K562 (cell line): ENCODE measurements at regions not wholly inside any gene's neighbourhood (a gene's known extent, or its start where the extent isn't known, plus 50 kb on each side); places are given as distances from the start of the nearest gene placed in this dataset.
A peak's percentile ranks its signal among the peaks of the same experiment; 100 is the strongest.

ENCODE experiments used
- ATF1 ChIP-seq, 2 experiments: fragments of 450-650 bp in 1 of 2; IDR thresholded peaks; 2 replicates each; pipeline ENCODE4 v1.6.1; 2016; ENCODE audit warnings: missing compliant biosample characterization in 1 of 2, missing genetic modification characterization in 1 of 2
- ATF3 ChIP-seq, 2 experiments: fragments of 450-650 bp in 1 of 2; sonication (generic) in 1 of 2; formaldehyde crosslinking in 1 of 2; IDR thresholded peaks in 1 of 2; conservative IDR thresholded peaks in 1 of 2; 2 replicates each; pipeline versions ENCODE4 v1.6.1 to v1.8.1; 2016 to 2023; ENCODE audit warnings: mild to moderate bottlenecking in 2 of 2, moderate library complexity in 2 of 2, inconsistent platforms in 1 of 2, missing genetic modification reagents in 1 of 2
- BCL6 ChIP-seq: fragments of 250-450 bp; sonication (Bioruptor Pico); IDR thresholded peaks from 2 replicates; pipeline ENCODE4 v1.4.0; 2020
- E2F8 ChIP-seq: fragments of 450-650 bp; IDR thresholded peaks from 2 replicates; pipeline ENCODE4 v1.7.1; 2018; ENCODE audit warnings: mild to moderate bottlenecking, low read depth; ENCODE audit not compliant: partially characterized antibody
- EGR1 ChIP-seq: fragments of 450-650 bp; conservative IDR thresholded peaks from 2 replicates; pipeline ENCODE4 v1.6.1; 2017; ENCODE audit warnings: mild to moderate bottlenecking
- IFI16 ChIP-seq: fragments of 250-450 bp; sonication (Bioruptor Pico); IDR thresholded peaks from 2 replicates; pipeline ENCODE4 v2.1.2; 2022; ENCODE audit warnings: mild to moderate bottlenecking, inconsistent platforms
- MAZ ChIP-seq, 2 experiments: fragments of 450-650 bp in 1 of 2; sonication (generic) in 1 of 2; formaldehyde crosslinking; IDR thresholded peaks in 1 of 2; conservative IDR thresholded peaks in 1 of 2; 2 replicates each; pipeline versions ENCODE4 v1.4.0 to v1.5.0; 2020; ENCODE audit warnings: mild to moderate bottlenecking in 1 of 2, missing genetic modification reagents in 1 of 2
- MTA2 ChIP-seq: fragments of 450-650 bp; IDR thresholded peaks from 2 replicates; pipeline ENCODE4 v1.6.1; 2016; ENCODE audit warnings: low read depth
- PURB ChIP-seq: sonication (generic); formaldehyde crosslinking; IDR thresholded peaks from 2 replicates; pipeline ENCODE4 v1.9.0; 2021; ENCODE audit warnings: low read depth, mild to moderate bottlenecking, missing genetic modification reagents
- SNIP1 ChIP-seq: fragments of 450-650 bp; IDR thresholded peaks from 2 replicates; pipeline ENCODE4 v1.7.1; 2017; ENCODE audit warnings: low read depth, mild to moderate bottlenecking
- VEZF1 ChIP-seq: fragments of 200-800 bp; sonication (Bioruptor generic); IDR thresholded peaks from 2 replicates; pipeline ENCODE4 v1.6.1; 2017; ENCODE audit warnings: missing genetic modification characterization, missing compliant biosample characterization
- ZNF699 ChIP-seq: fragments of 250-450 bp; sonication (Bioruptor Pico); IDR thresholded peaks from 2 replicates; pipeline ENCODE4 v1.8.0; 2021; ENCODE audit warnings: mild to moderate bottlenecking, moderate library complexity; ENCODE audit not compliant: insufficient replicate concordance
- ZNF785 ChIP-seq: fragments of 250-450 bp; sonication (Bioruptor Pico); IDR thresholded peaks from 2 replicates; pipeline ENCODE4 v1.4.0; 2020; ENCODE audit warnings: mild to moderate bottlenecking
- TF ChIP-seq, protein P1 (sequence below): sonication (generic); formaldehyde crosslinking; IDR thresholded peaks from 2 replicates; pipeline ENCODE4 v1.8.1; 2023; ENCODE audit warnings: mild to moderate bottlenecking, missing genetic modification reagents
- TF ChIP-seq, protein P2 (sequence below): sonication (generic); formaldehyde crosslinking; IDR thresholded peaks from 2 replicates; pipeline ENCODE4 v1.8.0; 2023; ENCODE audit warnings: mild to moderate bottlenecking, missing genetic modification reagents

- TF ChIP-seq, protein P1, sequence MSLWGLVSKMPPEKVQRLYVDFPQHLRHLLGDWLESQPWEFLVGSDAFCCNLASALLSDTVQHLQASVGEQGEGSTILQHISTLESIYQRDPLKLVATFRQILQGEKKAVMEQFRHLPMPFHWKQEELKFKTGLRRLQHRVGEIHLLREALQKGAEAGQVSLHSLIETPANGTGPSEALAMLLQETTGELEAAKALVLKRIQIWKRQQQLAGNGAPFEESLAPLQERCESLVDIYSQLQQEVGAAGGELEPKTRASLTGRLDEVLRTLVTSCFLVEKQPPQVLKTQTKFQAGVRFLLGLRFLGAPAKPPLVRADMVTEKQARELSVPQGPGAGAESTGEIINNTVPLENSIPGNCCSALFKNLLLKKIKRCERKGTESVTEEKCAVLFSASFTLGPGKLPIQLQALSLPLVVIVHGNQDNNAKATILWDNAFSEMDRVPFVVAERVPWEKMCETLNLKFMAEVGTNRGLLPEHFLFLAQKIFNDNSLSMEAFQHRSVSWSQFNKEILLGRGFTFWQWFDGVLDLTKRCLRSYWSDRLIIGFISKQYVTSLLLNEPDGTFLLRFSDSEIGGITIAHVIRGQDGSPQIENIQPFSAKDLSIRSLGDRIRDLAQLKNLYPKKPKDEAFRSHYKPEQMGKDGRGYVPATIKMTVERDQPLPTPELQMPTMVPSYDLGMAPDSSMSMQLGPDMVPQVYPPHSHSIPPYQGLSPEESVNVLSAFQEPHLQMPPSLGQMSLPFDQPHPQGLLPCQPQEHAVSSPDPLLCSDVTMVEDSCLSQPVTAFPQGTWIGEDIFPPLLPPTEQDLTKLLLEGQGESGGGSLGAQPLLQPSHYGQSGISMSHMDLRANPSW (CRISPR knock-in tag), result no peak
- TF ChIP-seq EGR1 (peak; percentile 20; the same call in 1 of the 2 replicates), ZNF699 (CRISPR knock-in tag) (no peak), E2F8 (no peak), VEZF1 (CRISPR knock-in tag) (peak; percentile 55), MTA2 (no peak), PURB (CRISPR knock-in tag) (no peak), MAZ (CRISPR knock-in tag; conservative IDR thresholded peaks at IDR 0.05 in 1 of 2, IDR thresholded peaks at IDR 0.05 in 1 of 2) (no peak), BCL6 (CRISPR knock-in tag) (no peak), ATF3 (IDR thresholded peaks at IDR 0.05) (0 out of 2 replicates have a peak, but pooled peaks have one; percentile 21), ATF3 (CRISPR knock-in tag; conservative IDR thresholded peaks at IDR 0.05) (no peak), IFI16 (no peak), ATF1 (CRISPR knock-in tag; IDR thresholded peaks at IDR 0.05) (no peak), ATF1 (tag; IDR thresholded peaks at IDR 0.05) (peak; percentile 39; the same call in 1 of the 2 replicates), ZNF785 (CRISPR knock-in tag) (no peak), SNIP1 (no peak)
- TF ChIP-seq, protein P2, sequence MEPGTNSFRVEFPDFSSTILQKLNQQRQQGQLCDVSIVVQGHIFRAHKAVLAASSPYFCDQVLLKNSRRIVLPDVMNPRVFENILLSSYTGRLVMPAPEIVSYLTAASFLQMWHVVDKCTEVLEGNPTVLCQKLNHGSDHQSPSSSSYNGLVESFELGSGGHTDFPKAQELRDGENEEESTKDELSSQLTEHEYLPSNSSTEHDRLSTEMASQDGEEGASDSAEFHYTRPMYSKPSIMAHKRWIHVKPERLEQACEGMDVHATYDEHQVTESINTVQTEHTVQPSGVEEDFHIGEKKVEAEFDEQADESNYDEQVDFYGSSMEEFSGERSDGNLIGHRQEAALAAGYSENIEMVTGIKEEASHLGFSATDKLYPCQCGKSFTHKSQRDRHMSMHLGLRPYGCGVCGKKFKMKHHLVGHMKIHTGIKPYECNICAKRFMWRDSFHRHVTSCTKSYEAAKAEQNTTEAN (CRISPR knock-in tag), result no peak
Observed at GRCh38 chr15:75149867-75150709, 51.6 kb upstream of the C15orf39 start (continued).
